ENCODE measurements at regions not wholly inside any gene's neighbourhood (a gene's known extent, or its start where the extent isn't known, plus 50 kb on each side); places are given as distances from the start of the nearest gene placed in this dataset.

DNA sequence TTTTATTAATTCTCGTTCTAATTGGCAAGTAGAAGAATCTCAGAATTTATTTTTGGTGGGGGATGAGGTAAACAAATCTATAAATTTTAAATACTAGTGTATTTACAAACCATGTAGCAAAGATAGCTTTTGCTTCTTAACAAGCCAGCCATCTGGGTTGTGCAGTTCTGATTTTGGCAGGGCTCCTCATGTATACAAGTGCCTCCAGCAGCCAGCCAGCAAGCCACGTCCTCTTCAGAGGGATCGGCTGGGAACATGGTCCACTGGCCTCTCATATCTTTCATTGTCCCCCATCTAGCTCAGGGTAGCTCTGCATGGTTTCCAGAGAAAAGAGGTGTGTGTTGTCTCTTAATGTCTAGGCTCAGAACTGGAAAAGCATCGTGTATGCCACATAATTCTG is 659.1 kb downstream of the MRPL39 start:
- DNase-seq (ENCODE audit: low read depth, low spot score): no peak
- in situ Hi-C loops (cut with HindIII; ENCODE audit: low sequenced_read_pairs): no loop called here
- H3K4me3 ChIP-seq (ENCODE audit: low read depth, low read length): no peak overlapping the region
- TF ChIP-seq, protein P1, sequence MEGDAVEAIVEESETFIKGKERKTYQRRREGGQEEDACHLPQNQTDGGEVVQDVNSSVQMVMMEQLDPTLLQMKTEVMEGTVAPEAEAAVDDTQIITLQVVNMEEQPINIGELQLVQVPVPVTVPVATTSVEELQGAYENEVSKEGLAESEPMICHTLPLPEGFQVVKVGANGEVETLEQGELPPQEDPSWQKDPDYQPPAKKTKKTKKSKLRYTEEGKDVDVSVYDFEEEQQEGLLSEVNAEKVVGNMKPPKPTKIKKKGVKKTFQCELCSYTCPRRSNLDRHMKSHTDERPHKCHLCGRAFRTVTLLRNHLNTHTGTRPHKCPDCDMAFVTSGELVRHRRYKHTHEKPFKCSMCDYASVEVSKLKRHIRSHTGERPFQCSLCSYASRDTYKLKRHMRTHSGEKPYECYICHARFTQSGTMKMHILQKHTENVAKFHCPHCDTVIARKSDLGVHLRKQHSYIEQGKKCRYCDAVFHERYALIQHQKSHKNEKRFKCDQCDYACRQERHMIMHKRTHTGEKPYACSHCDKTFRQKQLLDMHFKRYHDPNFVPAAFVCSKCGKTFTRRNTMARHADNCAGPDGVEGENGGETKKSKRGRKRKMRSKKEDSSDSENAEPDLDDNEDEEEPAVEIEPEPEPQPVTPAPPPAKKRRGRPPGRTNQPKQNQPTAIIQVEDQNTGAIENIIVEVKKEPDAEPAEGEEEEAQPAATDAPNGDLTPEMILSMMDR (IDR thresholded peaks at IDR 0.05; ENCODE audit: low read depth, low read length): no peak

DNA sequence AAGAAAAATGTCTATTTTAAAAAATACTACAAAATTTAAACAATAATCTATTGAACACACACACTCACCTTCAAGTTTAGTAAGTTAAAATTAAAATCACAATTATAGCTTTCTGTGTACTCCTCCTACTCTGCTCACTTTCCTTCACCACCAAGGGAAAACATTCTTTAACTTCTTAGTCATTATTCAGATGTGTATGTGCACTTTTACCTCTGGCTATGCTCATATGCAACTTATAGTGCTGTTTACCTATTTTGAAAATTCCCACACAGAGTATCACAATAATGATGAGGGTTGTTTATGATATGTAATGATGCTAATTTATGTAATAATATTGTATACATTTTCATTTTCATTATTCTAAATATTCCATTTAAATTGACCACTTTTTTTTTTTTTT is 661.4 kb downstream of the MRPL39 start:
- no peak overlapping the region for H3K4me3 ChIP-seq (ENCODE audit: low read depth, low read length)
- in situ Hi-C loops (cut with HindIII; ENCODE audit: low sequenced_read_pairs): no loop called here
- DNase-seq (ENCODE audit: low read depth, low spot score): no peak
- TF ChIP-seq, protein P1 (IDR thresholded peaks at IDR 0.05; ENCODE audit: low read depth, low read length): no peak

DNA sequence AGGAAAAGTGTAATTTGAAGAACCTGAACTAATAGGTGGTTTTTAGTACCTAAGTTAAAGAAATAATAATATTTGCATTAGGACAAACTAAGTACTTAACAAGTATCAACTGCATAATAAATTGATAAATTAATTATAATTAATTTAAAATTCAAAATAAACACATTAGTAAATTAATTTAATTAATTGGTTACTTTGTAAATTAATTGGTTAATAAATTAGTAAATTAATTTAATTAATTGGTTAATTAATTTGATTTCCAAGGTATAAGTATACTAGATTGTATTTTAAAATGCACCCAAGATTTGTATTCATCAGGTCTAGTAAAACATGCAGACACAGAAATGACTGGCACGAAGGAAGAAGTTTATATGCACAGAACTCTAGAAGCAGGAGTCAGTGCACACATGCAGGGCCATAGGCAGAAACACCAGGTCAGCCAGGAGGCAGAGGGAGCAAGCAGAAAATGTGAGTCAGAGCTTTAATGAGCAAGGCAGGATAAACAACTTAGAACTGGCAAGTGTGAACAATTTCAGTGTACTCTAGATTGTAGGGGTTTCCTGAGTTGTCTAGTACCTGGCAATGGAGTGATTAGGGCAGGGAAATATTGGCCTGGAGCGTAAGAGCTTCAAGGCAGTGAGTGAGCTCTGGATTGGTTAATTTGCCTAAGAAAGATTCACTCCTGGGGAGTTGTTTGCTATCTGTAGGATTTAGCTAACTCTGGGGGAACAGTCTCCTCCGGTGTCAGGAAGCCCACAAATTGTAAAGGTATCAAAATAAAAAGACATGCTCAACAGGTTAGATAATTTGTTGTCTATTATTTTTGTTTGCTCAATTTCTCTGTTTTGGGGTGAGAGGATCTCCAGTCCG is 665.7 kb downstream of the MRPL39 start:
- in situ Hi-C loops (cut with HindIII; ENCODE audit: low sequenced_read_pairs): no loop called here
- TF ChIP-seq, protein P1 (IDR thresholded peaks at IDR 0.05; ENCODE audit: low read depth, low read length): no peak
- H3K4me3 ChIP-seq (ENCODE audit: low read depth, low read length): no peak overlapping the region
- DNase-seq (ENCODE audit: low read depth, low spot score): peak; percentile 46

DNA sequence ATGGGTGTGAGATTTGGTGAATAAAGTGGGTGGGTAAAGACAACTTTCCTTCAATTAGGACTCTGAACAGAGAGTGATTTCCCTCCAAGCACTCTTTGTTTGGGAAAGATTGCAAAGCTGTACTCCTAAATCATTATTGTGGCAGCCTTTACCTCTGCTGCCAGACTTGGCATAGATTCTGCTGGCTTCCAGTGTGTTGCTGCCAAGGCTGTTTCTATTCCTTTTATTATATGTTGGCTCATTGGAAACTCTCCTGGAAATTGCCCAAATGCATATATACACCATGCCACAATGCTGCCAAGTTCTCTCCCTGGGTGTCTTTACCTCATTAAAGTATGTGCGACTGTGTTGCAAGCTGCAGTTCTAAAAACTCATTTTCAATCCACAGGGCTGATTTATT is 668.0 kb downstream of the MRPL39 start:
- TF ChIP-seq, protein P1 (IDR thresholded peaks at IDR 0.05; ENCODE audit: low read depth, low read length): no peak
- H3K4me3 ChIP-seq (ENCODE audit: low read depth, low read length): no peak overlapping the region
- DNase-seq (ENCODE audit: low read depth, low spot score): peak; percentile 31
- in situ Hi-C loops (cut with HindIII; ENCODE audit: low sequenced_read_pairs): no loop called here

DNA sequence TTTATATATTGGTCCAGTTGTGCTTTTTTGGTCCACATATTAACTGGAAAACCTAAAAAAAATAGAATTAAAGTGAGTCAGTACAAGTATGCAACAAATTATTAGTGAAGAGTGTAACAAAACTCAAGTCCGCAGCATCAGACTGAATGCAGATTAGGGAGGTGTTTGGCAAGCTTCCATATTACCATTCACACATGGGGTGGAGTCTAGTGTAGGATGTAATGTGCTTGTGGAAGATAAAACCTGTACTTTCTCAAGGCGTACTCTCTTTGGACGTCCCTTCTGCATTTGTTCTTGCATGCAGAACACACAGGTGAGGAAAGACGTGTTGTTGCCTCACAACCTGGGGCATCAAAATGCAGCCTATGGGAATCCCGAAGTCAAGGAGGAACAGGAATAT is 668.7 kb downstream of the MRPL39 start:
- TF ChIP-seq, protein P1 (IDR thresholded peaks at IDR 0.05; ENCODE audit: low read depth, low read length): no peak
- no peak overlapping the region for H3K4me3 ChIP-seq (ENCODE audit: low read depth, low read length)
- in situ Hi-C loops (cut with HindIII; ENCODE audit: low sequenced_read_pairs): no loop called here
- DNase-seq (ENCODE audit: low read depth, low spot score): no peak

DNA sequence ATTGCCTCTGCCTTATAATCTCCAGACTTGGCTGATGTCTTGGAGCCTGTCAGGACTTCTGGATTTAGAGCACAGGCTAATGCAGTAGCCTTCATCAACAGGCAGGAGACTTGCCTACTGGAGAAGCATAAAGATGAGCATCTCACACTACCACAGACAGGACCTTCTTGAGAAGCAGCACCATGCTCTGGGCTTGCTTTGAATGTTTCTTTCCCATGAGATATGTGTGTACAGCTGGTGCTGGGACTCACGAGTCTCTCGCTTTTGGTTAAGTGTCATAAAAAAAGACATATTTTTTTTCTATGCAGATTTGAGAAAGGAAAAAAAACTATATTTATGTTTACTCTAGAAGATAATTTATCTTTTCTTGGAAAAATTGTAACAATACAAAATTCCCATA is 671.3 kb downstream of the MRPL39 start:
- TF ChIP-seq, protein P1 (IDR thresholded peaks at IDR 0.05; ENCODE audit: low read depth, low read length): no peak
- H3K4me3 ChIP-seq (ENCODE audit: low read depth, low read length): no peak overlapping the region
- DNase-seq (ENCODE audit: low read depth, low spot score): no peak
- in situ Hi-C loops (cut with HindIII; ENCODE audit: low sequenced_read_pairs): no loop called here
